Right lobe of liver (tissue), 6 donors: ENCODE measurements at regions not wholly inside any gene's neighbourhood (a gene's known extent, or its start where the extent isn't known, plus 50 kb on each side); places are given as distances from the start of the nearest gene placed in this dataset.

Experiments
- ATAC-seq, 4 donors: fragments of 200-7000 bp; cut with Tn5 transposase; one replicate each; pipeline ENCODE4 v1.9.1; 2020; ENCODE audit warnings: mild to moderate bottlenecking in 4 of 4, moderate library complexity in 4 of 4
- DNase-seq, 3 donors: peaks; one replicate each; pipeline ENCODE4 v3.0.0-alpha.2; 2020
- H3K27ac ChIP-seq, 3 donors: fragments of 200-600 bp; one replicate each; pipeline ENCODE4 v1.8.0; 2022
- H3K27me3 ChIP-seq, 2 donors: fragments of 200-600 bp; one replicate each; pipeline ENCODE4 v1.8.0; 2022
- H3K36me3 ChIP-seq, 4 donors: fragments of 200-600 bp; sonication (generic) in 1 of 4; one replicate each; pipeline versions ENCODE4 v1.5.1 to v1.8.0; 2017 to 2022; ENCODE audit warnings: control low read depth in 1 of 4
- H3K4me1 ChIP-seq, 4 donors: fragments of 200-600 bp; sonication (generic) in 1 of 4; one replicate each; pipeline versions ENCODE4 v1.5.1 to v1.8.0; 2017 to 2022; ENCODE audit warnings: control low read depth in 1 of 4
- H3K4me3 ChIP-seq, 3 donors: fragments of 200-600 bp; one replicate each; pipeline ENCODE4 v1.8.0; 2022
- H3K9me3 ChIP-seq, 4 donors: fragments of 200-600 bp; sonication (generic) in 1 of 4; one replicate each; pipeline versions ENCODE4 v1.5.1 to v1.8.0; 2017 to 2022; ENCODE audit warnings: control low read depth in 1 of 4
- POLR2A ChIP-seq: fragments of 450-650 bp; IDR thresholded peaks from one replicate; pipeline ENCODE4 v1.6.1; 2017; ENCODE audit warnings: antibody characterized with exemption, mild to moderate bottlenecking
- WGBS: methylation state at CpG from one replicate; pipeline ENCODE4 v1.1.6; 2018; ENCODE audit warnings: low coverage, low lambda C conversion rate; ENCODE audit not compliant: insufficient coverage; ENCODE audit errors: missing lambda C conversion rate; 5-methylcytosine and 5-hydroxymethylcytosine counted together
- intact Hi-C, 2 donors: fragments of 100-400 bp; cut with DNase I; formaldehyde crosslinking; loops; one replicate each; pipeline versions ENCODE4 v1.11.2 to v1.14.1; 2022
- TF ChIP-seq, protein P1 (sequence below), 4 donors: fragments of 200-600 bp in 3 of 4; fragments of 450-650 bp in 1 of 4; IDR thresholded peaks; one replicate each; pipeline versions ENCODE4 v1.5.1 to v1.8.0; 2016 to 2022; ENCODE audit warnings: antibody characterized with exemption in 4 of 4, mild to moderate bottlenecking in 2 of 4
- donor health status: DM: no; HTN: yes; CAD: no.
- donor health status: DM: no; HTN: no; CAD: no.
- donor health status: DM: no; HTN: no; CAD: no.
- donor health status: DM: no; HTN: yes; CAD: no.
- donor health status: DM: no; HTN: yes; CAD: no.

DNA sequence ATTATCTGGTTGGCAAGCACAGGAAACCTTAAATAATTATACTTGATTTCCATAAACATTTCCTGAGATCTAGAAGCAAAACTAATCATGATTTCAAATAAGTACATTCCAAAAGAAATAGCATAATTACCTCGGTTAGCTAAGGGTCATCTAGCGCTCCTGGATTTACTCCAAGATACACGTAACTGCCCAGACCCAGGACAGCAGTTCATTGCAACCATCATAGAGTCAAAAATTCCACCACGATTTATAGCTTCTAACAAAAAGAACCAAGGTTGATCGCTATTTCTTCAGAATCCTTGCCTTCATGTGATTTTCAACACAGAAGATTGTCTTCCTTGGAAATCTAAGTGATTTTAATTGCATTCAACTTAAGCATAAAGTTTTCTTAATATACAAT lies 1235.5 kb upstream of the TENM3 start:
- intact Hi-C loops, result no loop called here
- Histone ChIP-seq H3K27me3 (no peaks in the 10 kb centered on the region), H3K9me3 (no peaks in the 10 kb centered on the region), H3K4me3 (no peak overlapping the region), H3K27ac (no peak overlapping the region), H3K4me1 (no peaks in the 10 kb centered on the region), H3K36me3 (no peaks in the 10 kb centered on the region)
- DNase-seq (no peak), ATAC-seq (no peak)
- TF ChIP-seq POLR2A, result no peak
- TF ChIP-seq, protein P1, sequence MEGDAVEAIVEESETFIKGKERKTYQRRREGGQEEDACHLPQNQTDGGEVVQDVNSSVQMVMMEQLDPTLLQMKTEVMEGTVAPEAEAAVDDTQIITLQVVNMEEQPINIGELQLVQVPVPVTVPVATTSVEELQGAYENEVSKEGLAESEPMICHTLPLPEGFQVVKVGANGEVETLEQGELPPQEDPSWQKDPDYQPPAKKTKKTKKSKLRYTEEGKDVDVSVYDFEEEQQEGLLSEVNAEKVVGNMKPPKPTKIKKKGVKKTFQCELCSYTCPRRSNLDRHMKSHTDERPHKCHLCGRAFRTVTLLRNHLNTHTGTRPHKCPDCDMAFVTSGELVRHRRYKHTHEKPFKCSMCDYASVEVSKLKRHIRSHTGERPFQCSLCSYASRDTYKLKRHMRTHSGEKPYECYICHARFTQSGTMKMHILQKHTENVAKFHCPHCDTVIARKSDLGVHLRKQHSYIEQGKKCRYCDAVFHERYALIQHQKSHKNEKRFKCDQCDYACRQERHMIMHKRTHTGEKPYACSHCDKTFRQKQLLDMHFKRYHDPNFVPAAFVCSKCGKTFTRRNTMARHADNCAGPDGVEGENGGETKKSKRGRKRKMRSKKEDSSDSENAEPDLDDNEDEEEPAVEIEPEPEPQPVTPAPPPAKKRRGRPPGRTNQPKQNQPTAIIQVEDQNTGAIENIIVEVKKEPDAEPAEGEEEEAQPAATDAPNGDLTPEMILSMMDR (IDR thresholded peaks at IDR 0.05), result no peak
- WGBS, result 57% methylated on average over 5 of the region's 5 CpGs

- DNase-seq (no peak), ATAC-seq (no peak)
- Histone ChIP-seq H3K9me3 (no peaks in the 10 kb centered on the region), H3K27ac (no peak overlapping the region), H3K36me3 (no peaks in the 10 kb centered on the region), H3K4me3 (no peak overlapping the region), H3K4me1 (no peaks in the 10 kb centered on the region), H3K27me3 (no peaks in the 10 kb centered on the region)
- intact Hi-C loops, result no loop called here
- WGBS, result 31% methylated on average over 4 of the region's 4 CpGs
- TF ChIP-seq POLR2A, result no peak
- TF ChIP-seq, protein P1 (IDR thresholded peaks at IDR 0.05), result no peak
Observed at GRCh38 chr4:181008164-181008563, 1235.0 kb upstream of the TENM3 start.

- Histone ChIP-seq H3K4me3 (no peak overlapping the region), H3K9me3 (no peaks in the 10 kb centered on the region), H3K27ac (no peak overlapping the region), H3K36me3 (no peaks in the 10 kb centered on the region), H3K27me3 (no peaks in the 10 kb centered on the region), H3K4me1 (no peaks in the 10 kb centered on the region)
- DNase-seq (no peak), ATAC-seq (no peak)
- TF ChIP-seq, protein P1 (IDR thresholded peaks at IDR 0.05), result no peak
- no peak for TF ChIP-seq POLR2A
- intact Hi-C loops, result no loop called here
- whole genome bisulfite sequencing, result 42% methylated on average over 5 of the region's 5 CpGs
Observed at GRCh38 chr4:181013162-181013561, 1230.0 kb upstream of the TENM3 start.

DNA sequence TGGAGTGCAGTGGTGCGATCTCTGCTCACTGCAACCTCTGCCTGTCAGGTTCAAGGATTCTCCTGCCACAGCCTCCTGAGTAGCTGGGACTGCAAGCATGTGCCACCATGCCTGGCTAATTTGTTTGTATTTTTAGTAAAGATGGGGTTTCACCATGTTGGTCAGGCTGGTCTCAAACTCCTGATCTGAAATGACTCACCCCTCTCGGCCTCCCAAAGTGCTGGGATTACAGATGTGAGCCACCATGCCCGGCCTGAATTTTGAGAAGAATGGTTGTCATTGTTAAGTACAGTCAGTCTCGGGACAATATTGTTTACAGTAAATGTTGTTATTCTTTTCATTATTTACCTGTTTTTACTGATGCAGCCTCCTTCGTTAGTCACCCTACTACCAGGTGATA lies 1226.2 kb upstream of the TENM3 start:
- H3K27me3 ChIP-seq, result no peaks in the 10 kb centered on the region
- H3K9me3 ChIP-seq, result no peaks in the 10 kb centered on the region
- no peaks in the 10 kb centered on the region for H3K4me1 ChIP-seq
- WGBS, result 59% methylated on average over 4 of the region's 5 CpGs
- H3K27ac ChIP-seq, result no peak overlapping the region
- no peak overlapping the region for H3K4me3 ChIP-seq
- TF ChIP-seq, protein P1 (IDR thresholded peaks at IDR 0.05), result no peak
- TF ChIP-seq POLR2A, result no peak
- DNase-seq (no peak), ATAC-seq (no peak)
- no peaks in the 10 kb centered on the region for H3K36me3 ChIP-seq
- intact Hi-C loops, result no loop called here

DNA sequence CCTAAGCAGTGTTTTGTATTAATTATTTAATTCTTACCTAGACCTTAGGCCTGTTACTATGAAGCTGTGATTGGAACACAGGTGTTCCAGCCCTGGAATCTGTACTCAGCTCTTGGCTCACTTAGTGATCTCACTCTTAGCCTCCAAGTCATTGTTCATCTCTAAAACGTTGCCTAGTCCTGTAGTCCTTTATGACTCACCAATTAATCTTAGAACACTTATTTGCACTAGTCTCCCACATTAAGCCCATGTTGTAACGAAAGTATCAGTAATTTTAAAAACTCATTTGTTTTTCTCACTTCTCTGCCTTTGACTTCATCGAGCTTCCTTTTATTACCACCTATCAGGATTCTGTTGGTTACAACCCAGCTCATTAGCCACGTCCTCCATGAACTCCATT lies 1224.7 kb upstream of the TENM3 start:
- TF ChIP-seq POLR2A, result no peak
- Histone ChIP-seq H3K27ac (no peak overlapping the region), H3K4me3 (no peak overlapping the region), H3K9me3 (no peaks in the 10 kb centered on the region), H3K4me1 (no peaks in the 10 kb centered on the region), H3K36me3 (no peaks in the 10 kb centered on the region), H3K27me3 (no peaks in the 10 kb centered on the region)
- no peak for ATAC-seq
- DNase-seq, result no peak
- intact Hi-C loops, result no loop called here
- WGBS, result 31% methylated on average over 4 of the region's 4 CpGs
